GM23338 (cell line): ENCODE measurements at regions not wholly inside any gene's neighbourhood (a gene's known extent, or its start where the extent isn't known, plus 50 kb on each side); places are given as distances from the start of the nearest gene placed in this dataset.

ENCODE experiments used
- ATAC-seq: fragments of 200-7000 bp; cut with Tn5 transposase; 3 replicates; pipeline ENCODE4 v1.9.1; 2020
- DNase-seq: peaks from one replicate; pipeline ENCODE4 v3.0.0-alpha.2; 2015; ENCODE audit warnings: low spot score
- H2AFZ ChIP-seq: fragments of 200-600 bp; sonication (generic); 2 replicates; pipeline ENCODE4 v1.8.0; 2016; ENCODE audit warnings: antibody characterized with exemption, mild to moderate bottlenecking, moderate library complexity
- H3F3A ChIP-seq: fragments of 200-600 bp; sonication (generic); replicated peaks from 2 replicates; pipeline ENCODE4 v1.8.0; 2017; ENCODE audit warnings: antibody characterized with exemption, mixed run types, low read depth
- H3K27ac ChIP-seq: fragments of 200-600 bp; sonication (generic); 2 replicates; pipeline ENCODE4 v1.6.1; 2016; ENCODE audit warnings: low read depth
- H3K27me3 ChIP-seq: fragments of 200-600 bp; sonication (generic); 2 replicates; pipeline ENCODE4 v1.8.0; 2016; ENCODE audit warnings: mild to moderate bottlenecking, mixed run types, moderate library complexity; ENCODE audit not compliant: insufficient read depth
- H3K36me3 ChIP-seq: fragments of 200-600 bp; sonication (generic); 2 replicates; pipeline ENCODE4 v1.8.0; 2016; ENCODE audit warnings: mild to moderate bottlenecking; ENCODE audit not compliant: insufficient read depth
- H3K4me1 ChIP-seq: fragments of 200-600 bp; sonication (generic); 2 replicates; pipeline ENCODE4 v1.8.0; 2016; ENCODE audit warnings: mild to moderate bottlenecking, moderate library complexity; ENCODE audit not compliant: insufficient read depth
- H3K4me2 ChIP-seq: fragments of 200-600 bp; sonication (generic); 2 replicates; pipeline ENCODE4 v1.7.1; 2017; ENCODE audit warnings: mixed run types
- H3K4me3 ChIP-seq: fragments of 200-600 bp; sonication (generic); 2 replicates; pipeline ENCODE4 v1.6.1; 2016; ENCODE audit warnings: mixed run types
- H3K79me2 ChIP-seq: fragments of 200-600 bp; sonication (generic); replicated peaks from 2 replicates; pipeline ENCODE4 v1.8.0; 2017; ENCODE audit warnings: mild to moderate bottlenecking; ENCODE audit not compliant: insufficient read depth
- H3K9me2 ChIP-seq: fragments of 200-600 bp; sonication (generic); 2 replicates; pipeline ENCODE4 v1.8.0; 2017; ENCODE audit not compliant: insufficient read depth
- H4K20me1 ChIP-seq: fragments of 200-600 bp; sonication (generic); replicated peaks from 2 replicates; pipeline ENCODE4 v1.8.0; 2017; ENCODE audit warnings: mild to moderate bottlenecking; ENCODE audit not compliant: insufficient read depth
- H3K27ac Mint-ChIP-seq: 2 replicates; pipeline ENCODE4 v1.8.0; 2020; ENCODE audit warnings: inconsistent platforms, mild to moderate bottlenecking, moderate library complexity, mixed read lengths
- H3K27me3 Mint-ChIP-seq: 3 replicates; pipeline ENCODE4 v1.8.0; 2022; ENCODE audit warnings: low read depth, mild to moderate bottlenecking, moderate library complexity, mixed read lengths, inconsistent platforms; ENCODE audit not compliant: insufficient read depth, poor library complexity
- H3K36me3 Mint-ChIP-seq: 3 replicates; pipeline ENCODE4 v1.8.0; 2021; ENCODE audit warnings: low read depth, mild to moderate bottlenecking, inconsistent platforms, moderate library complexity, mixed read lengths
- H3K4me1 Mint-ChIP-seq: 3 replicates; pipeline ENCODE4 v1.8.0; 2020; ENCODE audit warnings: mild to moderate bottlenecking, inconsistent platforms, mixed read lengths
- H3K4me3 Mint-ChIP-seq: 3 replicates; pipeline ENCODE4 v1.8.0; 2021; ENCODE audit warnings: moderate library complexity, mild to moderate bottlenecking, inconsistent platforms, mixed read lengths
- H3K9me3 Mint-ChIP-seq: 3 replicates; pipeline ENCODE4 v1.8.0; 2020; ENCODE audit warnings: moderate library complexity, mild to moderate bottlenecking, inconsistent platforms, mixed read lengths
- CREB1 ChIP-seq: fragments of 250-450 bp; sonication (Bioruptor Pico); IDR thresholded peaks from 2 replicates; pipeline ENCODE4 v1.5.0; 2020; ENCODE audit warnings: low read depth, mild to moderate bottlenecking, moderate library complexity
- CTCF ChIP-seq, 2 experiments: fragments of 200-600 bp in 1 of 2; sonication (generic) in 1 of 2; conservative IDR thresholded peaks; 2 replicates each; pipeline versions ENCODE4 v1.5.1 to v1.6.1; 2016 to 2017; ENCODE audit warnings: antibody characterized with exemption in 2 of 2, low read depth in 2 of 2, mild to moderate bottlenecking in 2 of 2, moderate library complexity in 1 of 2
- ETS1 ChIP-seq: IDR thresholded peaks from 2 replicates; pipeline ENCODE4 v1.6.1; 2016; ENCODE audit warnings: antibody characterized with exemption
- EZH2 ChIP-seq: fragments of 200-600 bp; sonication (generic); IDR thresholded peaks from one replicate; pipeline ENCODE4 v1.8.0; 2017; ENCODE audit warnings: antibody characterized with exemption, mild to moderate bottlenecking, low read depth; ENCODE audit not compliant: unreplicated experiment
- EZH2phosphoT487 ChIP-seq: fragments of 200-600 bp; sonication (generic); IDR thresholded peaks from one replicate; pipeline ENCODE4 v1.8.1; 2018; ENCODE audit warnings: antibody characterized with exemption; ENCODE audit not compliant: unreplicated experiment
- JUNB ChIP-seq: IDR thresholded peaks from one replicate; pipeline ENCODE4 v1.6.1; 2016; ENCODE audit warnings: antibody characterized with exemption; ENCODE audit not compliant: unreplicated experiment
- NANOG ChIP-seq: IDR thresholded peaks from 2 replicates; pipeline ENCODE4 v1.6.1; 2016; ENCODE audit warnings: antibody characterized with exemption, borderline replicate concordance
- POLR2AphosphoS5 ChIP-seq: IDR thresholded peaks from 2 replicates; pipeline ENCODE4 v1.6.1; 2016; ENCODE audit warnings: antibody characterized with exemption, low read depth
- REST ChIP-seq: IDR thresholded peaks from one replicate; pipeline ENCODE4 v1.6.1; 2018; ENCODE audit warnings: antibody characterized with exemption; ENCODE audit not compliant: unreplicated experiment
- STAT1 ChIP-seq: IDR thresholded peaks from one replicate; pipeline ENCODE4 v1.6.1; 2016; ENCODE audit warnings: antibody characterized with exemption; ENCODE audit not compliant: unreplicated experiment
- ZNF114 ChIP-seq: fragments of 250-450 bp; sonication (Bioruptor Pico); IDR thresholded peaks from 2 replicates; pipeline ENCODE4 v1.5.0; 2020; ENCODE audit warnings: mild to moderate bottlenecking, moderate library complexity
- ZNF331 ChIP-seq: fragments of 250-450 bp; sonication (Bioruptor Pico); IDR thresholded peaks from 2 replicates; pipeline ENCODE4 v1.5.0; 2020; ENCODE audit warnings: low read depth, mild to moderate bottlenecking, moderate library complexity
- ZNF462 ChIP-seq: fragments of 250-450 bp; sonication (Bioruptor Pico); IDR thresholded peaks from 2 replicates; pipeline ENCODE4 v1.5.0; 2020; ENCODE audit warnings: mild to moderate bottlenecking, moderate library complexity

GRCh38 chr12:67774983-67775587, 126.5 kb downstream of the DYRK2 start:
- peaks cover 26% of the 10 kb centered on the region for H3K4me1 Mint-ChIP-seq
- Histone ChIP-seq H3K27me3 (no peaks in the 10 kb centered on the region), H2AFZ (no peak overlapping the region), H3K27ac (no peak overlapping the region), H3K4me2 (no peak overlapping the region), H3K9me2 (no peaks in the 10 kb centered on the region), H3K36me3 (no peaks in the 10 kb centered on the region), H4K20me1 (no peaks in the 10 kb centered on the region), H3K4me1 (peaks cover 9% of the 10 kb centered on the region; the same call in 1 of the 2 replicates), H3K79me2 (no peaks in the 10 kb centered on the region), H3F3A (no peaks in the 10 kb centered on the region), H3K4me3 (no peak overlapping the region)
- no peak overlapping the region for H3K27ac Mint-ChIP-seq
- ATAC-seq = no peak
- H3K36me3 Mint-ChIP-seq = peaks cover 19% of the 10 kb centered on the region
- DNase-seq = no peak
- H3K27me3 Mint-ChIP-seq = peaks cover 5% of the 10 kb centered on the region
- peaks cover 23% of the 10 kb centered on the region for H3K9me3 Mint-ChIP-seq
- no peak overlapping the region for H3K4me3 Mint-ChIP-seq
- no peak for TF ChIP-seq EZH2phosphoT487
- no peak for TF ChIP-seq ETS1
- TF ChIP-seq NANOG = no peak
- TF ChIP-seq STAT1 = no peak
- no peak for TF ChIP-seq ZNF462 (CRISPR knock-in tag)
- no peak for TF ChIP-seq ZNF114
- TF ChIP-seq ZNF331 (CRISPR knock-in tag) = no peak
- TF ChIP-seq CREB1 (CRISPR knock-in tag) = no peak
- no peak for TF ChIP-seq REST
- TF ChIP-seq CTCF (conservative IDR thresholded peaks at IDR 0.05; ENCODE audit: low read depth in 2 of 2) = no peak
- no peak for TF ChIP-seq EZH2
- TF ChIP-seq JUNB = no peak
- no peak for TF ChIP-seq POLR2AphosphoS5
